GM12878 (cell line): ENCODE measurements at regions not wholly inside any gene's neighbourhood (a gene's known extent, or its start where the extent isn't known, plus 50 kb on each side); places are given as distances from the start of the nearest gene placed in this dataset.

Experiments used
- DPF2 ChIP-seq: fragments of 450-650 bp; IDR thresholded peaks from 2 replicates; pipeline ENCODE4 v1.6.1; 2017; ENCODE audit warnings: mild to moderate bottlenecking
- EZH2 ChIP-seq: IDR thresholded peaks from 2 replicates; pipeline ENCODE4 v1.6.1; 2012; ENCODE audit warnings: low read depth, mild to moderate bottlenecking, control low read depth, inconsistent platforms, low read length, borderline replicate concordance; ENCODE audit not compliant: control insufficient read depth
- TF ChIP-seq, protein P1 (sequence below): IDR thresholded peaks from 2 replicates; pipeline ENCODE4 v1.6.1; 2011; ENCODE audit warnings: mild to moderate bottlenecking, low read depth, low read length, moderate library complexity; ENCODE audit not compliant: insufficient replicate concordance
- TF ChIP-seq, protein P2 (sequence below), 3 experiments: IDR thresholded peaks in 2 of 3; conservative IDR thresholded peaks in 1 of 3; 2 replicates each; pipeline ENCODE4 v1.5.1; 2011; ENCODE audit warnings: low read depth in 3 of 3, low read length in 3 of 3, mild to moderate bottlenecking in 3 of 3, control low read depth in 2 of 3, moderate library complexity in 2 of 3, inconsistent platforms in 1 of 3, mixed read lengths in 1 of 3; ENCODE audit not compliant: control insufficient read depth in 2 of 3, insufficient read depth in 1 of 3; ENCODE audit errors: extremely low read depth in 1 of 3

DNA sequence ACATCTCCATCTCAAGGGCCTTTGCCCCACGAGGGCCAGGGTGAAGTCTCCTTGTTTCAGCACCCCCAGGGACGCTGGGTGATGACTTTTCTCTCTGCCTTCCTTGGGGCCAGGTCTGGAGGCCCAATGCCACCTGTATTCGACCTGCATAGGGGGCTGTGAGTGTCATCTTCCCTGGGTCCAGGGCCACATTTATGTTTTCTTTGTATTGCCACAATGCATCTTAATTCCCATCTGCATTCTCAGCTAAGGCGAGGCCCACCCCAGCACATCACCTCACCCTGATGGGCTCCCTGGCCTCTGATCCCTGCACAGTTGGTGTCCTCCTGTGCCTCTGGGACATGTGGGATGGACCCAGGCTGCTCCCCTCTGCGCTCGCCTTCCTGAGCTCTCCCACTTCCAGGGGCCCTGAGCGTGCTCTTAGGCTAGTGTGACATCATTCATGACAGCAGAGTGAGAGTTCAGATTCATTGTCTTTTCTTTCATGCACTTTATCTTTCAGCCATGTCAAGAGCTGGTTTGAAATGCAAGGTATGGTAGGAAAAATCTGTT is 122.0 kb upstream of the COPS8 start:
- TF ChIP-seq EZH2 (no peak), DPF2 (no peak)
- TF ChIP-seq, protein P1, sequence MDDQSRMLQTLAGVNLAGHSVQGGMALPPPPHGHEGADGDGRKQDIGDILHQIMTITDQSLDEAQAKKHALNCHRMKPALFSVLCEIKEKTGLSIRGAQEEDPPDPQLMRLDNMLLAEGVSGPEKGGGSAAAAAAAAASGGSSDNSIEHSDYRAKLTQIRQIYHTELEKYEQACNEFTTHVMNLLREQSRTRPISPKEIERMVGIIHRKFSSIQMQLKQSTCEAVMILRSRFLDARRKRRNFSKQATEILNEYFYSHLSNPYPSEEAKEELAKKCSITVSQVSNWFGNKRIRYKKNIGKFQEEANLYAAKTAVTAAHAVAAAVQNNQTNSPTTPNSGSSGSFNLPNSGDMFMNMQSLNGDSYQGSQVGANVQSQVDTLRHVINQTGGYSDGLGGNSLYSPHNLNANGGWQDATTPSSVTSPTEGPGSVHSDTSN = no peak
- TF ChIP-seq, protein P2, sequence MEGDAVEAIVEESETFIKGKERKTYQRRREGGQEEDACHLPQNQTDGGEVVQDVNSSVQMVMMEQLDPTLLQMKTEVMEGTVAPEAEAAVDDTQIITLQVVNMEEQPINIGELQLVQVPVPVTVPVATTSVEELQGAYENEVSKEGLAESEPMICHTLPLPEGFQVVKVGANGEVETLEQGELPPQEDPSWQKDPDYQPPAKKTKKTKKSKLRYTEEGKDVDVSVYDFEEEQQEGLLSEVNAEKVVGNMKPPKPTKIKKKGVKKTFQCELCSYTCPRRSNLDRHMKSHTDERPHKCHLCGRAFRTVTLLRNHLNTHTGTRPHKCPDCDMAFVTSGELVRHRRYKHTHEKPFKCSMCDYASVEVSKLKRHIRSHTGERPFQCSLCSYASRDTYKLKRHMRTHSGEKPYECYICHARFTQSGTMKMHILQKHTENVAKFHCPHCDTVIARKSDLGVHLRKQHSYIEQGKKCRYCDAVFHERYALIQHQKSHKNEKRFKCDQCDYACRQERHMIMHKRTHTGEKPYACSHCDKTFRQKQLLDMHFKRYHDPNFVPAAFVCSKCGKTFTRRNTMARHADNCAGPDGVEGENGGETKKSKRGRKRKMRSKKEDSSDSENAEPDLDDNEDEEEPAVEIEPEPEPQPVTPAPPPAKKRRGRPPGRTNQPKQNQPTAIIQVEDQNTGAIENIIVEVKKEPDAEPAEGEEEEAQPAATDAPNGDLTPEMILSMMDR (IDR thresholded peaks at IDR 0.05 in 2 of 3, conservative IDR thresholded peaks at IDR 0.05 in 1 of 3; ENCODE audit: control insufficient read depth in 2 of 3, extremely low read depth in 1 of 3, insufficient read depth in 1 of 3, low read depth in 3 of 3, low read length in 3 of 3) = no peak
